HepG2 (cell line): ENCODE measurements at regions not wholly inside any gene's neighbourhood (a gene's known extent, or its start where the extent isn't known, plus 50 kb on each side); places are given as distances from the start of the nearest gene placed in this dataset.

Experiments
- ATAC-seq: fragments of 200-7000 bp; cut with Tn5 transposase; 3 replicates; pipeline ENCODE4 v1.9.1; 2020; ENCODE audit warnings: mild to moderate bottlenecking, moderate library complexity
- BruUV-seq: library from RNA; stranded (reverse); fragments of 400-500 nt; replicated peaks from 2 replicates; lab custom pipeline; 2021; lab: Mats Ljungman, UMichigan
- CTCF ChIA-PET: fragments of 300-600 bp; formaldehyde crosslinking; extraction: SDS; loops from one replicate; lab custom pipeline; 2021; ENCODE audit warnings: low total read pairs, inconsistent platforms, low intra/inter-chr PET ratio; lab: Yijun Ruan, JAX
- POLR2A ChIA-PET: fragments of 350-600 bp; sonication (Branson Sonifier 250); formaldehyde crosslinking; loops from one replicate; lab custom pipeline; 2020; ENCODE audit warnings: antibody characterized with exemption, inconsistent platforms; lab: Yijun Ruan, JAX
- DNase-seq: peaks from one replicate; pipeline ENCODE4 v3.0.0-alpha.2; 2015; ENCODE audit warnings: low spot score
- FAIRE-seq: peaks from 3 replicates; lab custom pipeline; 2011; peaks lifted over from hg19 to GRCh38; lab: Jason Lieb, UNC
- H2AFZ ChIP-seq: one replicate; pipeline ENCODE4 v1.6.1; 2011; ENCODE audit warnings: low read length, inconsistent platforms
- H3K27ac ChIP-seq: fragments of 300-600 bp; 3 replicates; pipeline ENCODE4 v1.8.0; 2011; ENCODE audit warnings: mixed run types, mild to moderate bottlenecking, mixed read lengths, low read length, inconsistent platforms; ENCODE audit not compliant: insufficient read depth; ENCODE audit errors: extremely low read length
- H3K27me3 ChIP-seq, 2 experiments: fragments of 200-600 bp in 1 of 2; 2 replicates in 1 of 2; 3 replicates in 1 of 2; pipeline versions ENCODE4 v1.6.0 to v1.8.0; 2011; ENCODE audit warnings: low read length in 2 of 2, mild to moderate bottlenecking in 2 of 2, moderate library complexity in 2 of 2, inconsistent platforms in 1 of 2; ENCODE audit not compliant: insufficient read depth in 2 of 2, control insufficient read depth in 1 of 2
- H3K36me3 ChIP-seq, 2 experiments: fragments of 200-600 bp in 1 of 2; replicated peaks in 1 of 2; 2 replicates in 1 of 2; 3 replicates in 1 of 2; pipeline versions ENCODE4 v1.5.1 to v1.8.0; 2011; ENCODE audit warnings: low read length in 2 of 2, inconsistent platforms in 1 of 2; ENCODE audit not compliant: insufficient read depth in 2 of 2, control insufficient read depth in 1 of 2
- H3K4me1 ChIP-seq: 2 replicates; pipeline ENCODE4 v1.5.1; 2012; ENCODE audit warnings: low read length, inconsistent platforms; ENCODE audit not compliant: insufficient read depth
- H3K4me2 ChIP-seq: 2 replicates; pipeline ENCODE4 v1.6.0; 2011; ENCODE audit warnings: low read depth, low read length, inconsistent platforms
- H3K4me3 ChIP-seq, 3 experiments: fragments of 200-600 bp in 1 of 3; sonication (generic), shearing (Covaris generic) in 1 of 3; replicated peaks in 1 of 3; 2 replicates each; pipeline ENCODE4 v1.5.1; 2011 to 2016; ENCODE audit warnings: low read length in 3 of 3, inconsistent platforms in 2 of 3, low read depth in 2 of 3, mild to moderate bottlenecking in 2 of 3, control low read depth in 1 of 3, mixed read lengths in 1 of 3; ENCODE audit not compliant: insufficient read depth in 1 of 3
- H3K79me2 ChIP-seq: one replicate; pipeline ENCODE4 v1.6.1; 2011; ENCODE audit warnings: low read length, inconsistent platforms; ENCODE audit not compliant: insufficient read depth
- H3K9ac ChIP-seq: 2 replicates; pipeline ENCODE4 v1.6.0; 2011; ENCODE audit warnings: mild to moderate bottlenecking, low read depth, low read length, inconsistent platforms; ENCODE audit not compliant: insufficient read depth
- H3K9me3 ChIP-seq: 2 replicates; pipeline ENCODE4 v1.5.1; 2012; ENCODE audit warnings: mild to moderate bottlenecking, low read length
- H4K20me1 ChIP-seq: 2 replicates; pipeline ENCODE4 v1.6.0; 2011; ENCODE audit warnings: inconsistent platforms, mild to moderate bottlenecking, low read length, moderate library complexity; ENCODE audit not compliant: insufficient read depth
- CBFB ChIP-seq: sonication (generic); formaldehyde crosslinking; IDR thresholded peaks from 2 replicates; pipeline ENCODE4 v1.4.0; 2020; ENCODE audit warnings: missing genetic modification reagents
- HBP1 ChIP-seq: IDR thresholded peaks from 2 replicates; pipeline ENCODE4 v1.6.1; 2016; ENCODE audit warnings: low read depth, control low read depth
- HNF4G ChIP-seq, 2 experiments: sonication (generic) in 1 of 2; formaldehyde crosslinking in 1 of 2; IDR thresholded peaks; 2 replicates each; pipeline versions ENCODE4 v1.4.0 to v1.6.1; 2011 to 2020; ENCODE audit warnings: borderline replicate concordance in 2 of 2, low read depth in 2 of 2, mild to moderate bottlenecking in 2 of 2, low read length in 1 of 2, missing genetic modification reagents in 1 of 2, moderate library complexity in 1 of 2
- IRF2 ChIP-seq: IDR thresholded peaks from 2 replicates; pipeline ENCODE4 v1.6.1; 2018; ENCODE audit warnings: missing genetic modification reagents, missing compliant biosample characterization
- PLRG1 ChIP-seq: fragments of 450-650 bp; conservative IDR thresholded peaks from 2 replicates; pipeline ENCODE4 v1.6.1; 2016
- SOX6 ChIP-seq, 2 experiments: fragments of 450-650 bp in 1 of 2; sonication (generic) in 1 of 2; formaldehyde crosslinking in 1 of 2; IDR thresholded peaks; 2 replicates each; pipeline versions ENCODE4 v1.4.0 to v1.6.1; 2017 to 2020; ENCODE audit warnings: antibody characterized with exemption in 1 of 2, mild to moderate bottlenecking in 1 of 2, missing genetic modification reagents in 1 of 2
- TRIM22 ChIP-seq: fragments of 450-650 bp; IDR thresholded peaks from 2 replicates; pipeline ENCODE4 v1.6.1; 2017
- ZBTB25 ChIP-seq: IDR thresholded peaks from 2 replicates; pipeline ENCODE4 v1.6.1; 2018; ENCODE audit warnings: missing genetic modification reagents
- ZFAT ChIP-seq: sonication (generic); formaldehyde crosslinking; conservative IDR thresholded peaks from 2 replicates; pipeline ENCODE4 v1.8.1; 2023; ENCODE audit warnings: missing genetic modification reagents, inconsistent platforms
- ZKSCAN8 ChIP-seq: IDR thresholded peaks from 2 replicates; pipeline ENCODE4 v1.6.1; 2016; ENCODE audit warnings: borderline replicate concordance, missing genetic modification reagents, missing compliant biosample characterization
- ZNF513 ChIP-seq: sonication (generic); formaldehyde crosslinking; conservative IDR thresholded peaks from 2 replicates; pipeline ENCODE4 v1.5.0; 2020; ENCODE audit warnings: missing genetic modification reagents
- ZNF678 ChIP-seq: sonication (generic); formaldehyde crosslinking; IDR thresholded peaks from 2 replicates; pipeline ENCODE4 v1.4.0; 2020; ENCODE audit warnings: mild to moderate bottlenecking, missing genetic modification reagents
- ZNF687 ChIP-seq: sonication (generic); formaldehyde crosslinking; IDR thresholded peaks from 2 replicates; pipeline ENCODE4 v1.5.1; 2020; ENCODE audit warnings: mild to moderate bottlenecking, missing genetic modification reagents, moderate library complexity
- ZNF782 ChIP-seq: sonication (generic); formaldehyde crosslinking; IDR thresholded peaks from 2 replicates; pipeline ENCODE4 v1.4.0; 2020; ENCODE audit warnings: missing genetic modification reagents, mild to moderate bottlenecking, borderline replicate concordance
- in situ Hi-C: cut with HindIII; loops from 2 replicates; pipeline ENCODE4 v1.10.0; 2017; ENCODE audit warnings: low pct_unique_long_range_greater_than_20kb; ENCODE audit not compliant: extremely low pct_ligation_motif_present
- intact Hi-C: fragments of 100-400 bp; cut with micrococcal nuclease; formaldehyde crosslinking; loops from one replicate; pipeline ENCODE4 v1.10.0; 2022; ENCODE audit not compliant: unreplicated experiment

GRCh38 chr2:185127412-185127811, 529.1 kb downstream of the ZNF804A start (continued):
- TF ChIP-seq ZKSCAN8, result no peak
- no peak for TF ChIP-seq IRF2 (CRISPR knock-in tag)
- no peak for TF ChIP-seq HBP1 (CRISPR knock-in tag)
- no peak for TF ChIP-seq SOX6 (IDR thresholded peaks at IDR 0.05)
- TF ChIP-seq SOX6 (CRISPR knock-in tag; IDR thresholded peaks at IDR 0.05), result no peak
- TF ChIP-seq ZNF782 (CRISPR knock-in tag), result no peak

GRCh38 chr2:185128346-185128745, 530.0 kb downstream of the ZNF804A start:
- no peak overlapping the region for H3K4me3 ChIP-seq
- POLR2A ChIA-PET, result no interaction called here
- no peaks in the 10 kb centered on the region for H3K36me3 ChIP-seq
- in situ Hi-C loops, result no loop called here
- H3K27ac ChIP-seq, result no peak overlapping the region
- no peaks in the 10 kb centered on the region for H3K9me3 ChIP-seq
- H3K79me2 ChIP-seq, result no peaks in the 10 kb centered on the region
- DNase-seq (no peak), FAIRE-seq (no peak), ATAC-seq (no peak)
- no peaks in the 10 kb centered on the region for H4K20me1 ChIP-seq
- BruUV-seq, result no TSS peak
- no peak overlapping the region for H3K4me2 ChIP-seq
- intact Hi-C loops, result no loop called here
- no peak overlapping the region for H2AFZ ChIP-seq
- H3K4me1 ChIP-seq, result no peaks in the 10 kb centered on the region
- H3K27me3 ChIP-seq, result no peaks in the 10 kb centered on the region
- CTCF ChIA-PET, result no interaction called here
- H3K9ac ChIP-seq, result no peak overlapping the region
- TF ChIP-seq ZNF678 (CRISPR knock-in tag), result no peak
- no peak for TF ChIP-seq ZNF513
- TF ChIP-seq ZFAT (CRISPR knock-in tag), result no peak
- TF ChIP-seq ZNF687, result no peak
- no peak for TF ChIP-seq CBFB (CRISPR knock-in tag)
- TF ChIP-seq ZBTB25 (CRISPR knock-in tag), result no peak
- TF ChIP-seq HNF4G (IDR thresholded peaks at IDR 0.05; ENCODE audit: borderline replicate concordance, low read depth, low read length), result no peak
- no peak for TF ChIP-seq HNF4G (CRISPR knock-in tag; IDR thresholded peaks at IDR 0.05; ENCODE audit: borderline replicate concordance, low read depth)
- TF ChIP-seq PLRG1, result no peak
- no peak for TF ChIP-seq TRIM22
